PC-9 (cell line): ENCODE measurements at regions not wholly inside any gene's neighbourhood (a gene's known extent, or its start where the extent isn't known, plus 50 kb on each side); places are given as distances from the start of the nearest gene placed in this dataset.

Experiments used
- EZH2 ChIP-seq: fragments of 200-600 bp; sonication (generic); IDR thresholded peaks from 2 replicates; pipeline ENCODE4 v1.8.0; 2017; ENCODE audit warnings: antibody characterized with exemption, low read depth
- TF ChIP-seq, protein P1 (sequence below): fragments of 200-600 bp; sonication (generic); conservative IDR thresholded peaks from 2 replicates; pipeline ENCODE4 v1.6.1; 2017; ENCODE audit warnings: mixed run types, antibody characterized with exemption, mild to moderate bottlenecking, moderate library complexity

DNA sequence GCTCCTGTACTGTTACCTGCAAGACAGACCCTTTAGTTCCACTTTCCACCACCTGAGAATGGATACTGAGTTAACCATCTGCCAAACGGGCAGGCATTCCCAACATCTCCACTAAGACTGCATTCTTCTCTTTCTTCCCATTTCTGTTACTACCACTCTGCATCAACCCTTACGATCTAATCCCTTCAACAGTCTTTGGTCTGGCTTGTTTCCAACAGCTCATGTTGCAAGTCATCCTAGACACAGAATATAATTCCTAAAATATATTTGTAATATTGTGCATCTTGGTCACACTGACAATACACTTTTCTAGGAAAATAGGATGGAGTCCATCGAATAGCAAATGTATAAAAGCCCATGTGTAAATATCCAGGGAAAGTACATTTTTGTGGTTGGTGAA is 166.7 kb downstream of the SIPA1L2 start:
- TF ChIP-seq, protein P1, sequence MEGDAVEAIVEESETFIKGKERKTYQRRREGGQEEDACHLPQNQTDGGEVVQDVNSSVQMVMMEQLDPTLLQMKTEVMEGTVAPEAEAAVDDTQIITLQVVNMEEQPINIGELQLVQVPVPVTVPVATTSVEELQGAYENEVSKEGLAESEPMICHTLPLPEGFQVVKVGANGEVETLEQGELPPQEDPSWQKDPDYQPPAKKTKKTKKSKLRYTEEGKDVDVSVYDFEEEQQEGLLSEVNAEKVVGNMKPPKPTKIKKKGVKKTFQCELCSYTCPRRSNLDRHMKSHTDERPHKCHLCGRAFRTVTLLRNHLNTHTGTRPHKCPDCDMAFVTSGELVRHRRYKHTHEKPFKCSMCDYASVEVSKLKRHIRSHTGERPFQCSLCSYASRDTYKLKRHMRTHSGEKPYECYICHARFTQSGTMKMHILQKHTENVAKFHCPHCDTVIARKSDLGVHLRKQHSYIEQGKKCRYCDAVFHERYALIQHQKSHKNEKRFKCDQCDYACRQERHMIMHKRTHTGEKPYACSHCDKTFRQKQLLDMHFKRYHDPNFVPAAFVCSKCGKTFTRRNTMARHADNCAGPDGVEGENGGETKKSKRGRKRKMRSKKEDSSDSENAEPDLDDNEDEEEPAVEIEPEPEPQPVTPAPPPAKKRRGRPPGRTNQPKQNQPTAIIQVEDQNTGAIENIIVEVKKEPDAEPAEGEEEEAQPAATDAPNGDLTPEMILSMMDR = no peak
- no peak for TF ChIP-seq EZH2
